SK-N-SH treated with all-trans-retinoic acid at 6 μM for 48 hours (cell line): ENCODE measurements at regions not wholly inside any gene's neighbourhood (a gene's known extent, or its start where the extent isn't known, plus 50 kb on each side); places are given as distances from the start of the nearest gene placed in this dataset.

Experiments used
- CREB5 ChIP-seq: fragments of 250-450 bp; sonication (Bioruptor Pico); IDR thresholded peaks from 2 replicates; pipeline ENCODE4 v1.5.1; 2020; ENCODE audit warnings: low read depth, mild to moderate bottlenecking, moderate library complexity
- CSRNP3 ChIP-seq: fragments of 250-450 bp; sonication (Bioruptor Pico); IDR thresholded peaks from 2 replicates; pipeline ENCODE4 v1.5.1; 2021; ENCODE audit warnings: mild to moderate bottlenecking, moderate library complexity
- GLIS3 ChIP-seq: fragments of 250-450 bp; sonication (Bioruptor Pico); IDR thresholded peaks from 2 replicates; pipeline ENCODE4 v1.5.0; 2020; ENCODE audit warnings: mild to moderate bottlenecking, moderate library complexity
- ISL1 ChIP-seq: fragments of 250-450 bp; sonication (Bioruptor Pico); IDR thresholded peaks from 2 replicates; pipeline ENCODE4 v2.1.2; 2022; ENCODE audit warnings: mild to moderate bottlenecking, moderate library complexity
- OSR1 ChIP-seq: fragments of 250-450 bp; sonication (Bioruptor Pico); IDR thresholded peaks from 2 replicates; pipeline ENCODE4 v1.8.0; 2022; ENCODE audit warnings: moderate library complexity, mild to moderate bottlenecking, inconsistent platforms
- PATZ1 ChIP-seq: fragments of 250-450 bp; sonication (Bioruptor Pico); IDR thresholded peaks from 2 replicates; pipeline ENCODE4 v1.8.0; 2020; ENCODE audit warnings: mild to moderate bottlenecking, moderate library complexity, borderline replicate concordance
- POU6F1 ChIP-seq: fragments of 250-450 bp; sonication (Bioruptor Pico); IDR thresholded peaks from 2 replicates; pipeline ENCODE4 v1.8.0; 2021; ENCODE audit warnings: low read depth, mild to moderate bottlenecking, moderate library complexity, borderline replicate concordance
- RARB ChIP-seq: fragments of 250-450 bp; sonication (Bioruptor Pico); IDR thresholded peaks from 2 replicates; pipeline ENCODE4 v1.8.0; 2021; ENCODE audit warnings: mild to moderate bottlenecking, moderate library complexity
- TCF4 ChIP-seq: fragments of 250-450 bp; sonication (Bioruptor Pico); IDR thresholded peaks from 2 replicates; pipeline ENCODE4 v1.8.0; 2021; ENCODE audit warnings: mild to moderate bottlenecking, moderate library complexity, borderline replicate concordance
- ZC3H10 ChIP-seq: fragments of 250-450 bp; sonication (Bioruptor Pico); IDR thresholded peaks from 2 replicates; pipeline ENCODE4 v1.5.1; 2021; ENCODE audit warnings: mild to moderate bottlenecking, moderate library complexity
- ZFP3 ChIP-seq: fragments of 250-450 bp; sonication (Bioruptor Pico); IDR thresholded peaks from 2 replicates; pipeline ENCODE4 v1.5.0; 2020; ENCODE audit warnings: mild to moderate bottlenecking, moderate library complexity
- ZFP30 ChIP-seq: fragments of 450-650 bp; formaldehyde crosslinking; IDR thresholded peaks from 2 replicates; pipeline ENCODE4 v1.5.0; 2022; ENCODE audit warnings: mild to moderate bottlenecking, moderate library complexity
- ZNF70 ChIP-seq: fragments of 450-650 bp; formaldehyde crosslinking; IDR thresholded peaks from 2 replicates; pipeline ENCODE4 v1.5.0; 2020; ENCODE audit warnings: mild to moderate bottlenecking, moderate library complexity

GRCh38 chr11:119943298-119943655 is 194.6 kb downstream of the TRIM29 start:
- TF ChIP-seq ZFP3 (CRISPR knock-in tag) (no peak), ZNF70 (no peak), ZFP30 (no peak), CREB5 (CRISPR knock-in tag) (no peak), TCF4 (CRISPR knock-in tag) (no peak), ISL1 (CRISPR knock-in tag) (no peak), GLIS3 (no peak), CSRNP3 (CRISPR knock-in tag) (no peak), PATZ1 (CRISPR knock-in tag) (no peak), OSR1 (CRISPR knock-in tag) (no peak), ZC3H10 (CRISPR knock-in tag) (no peak), POU6F1 (CRISPR knock-in tag) (no peak), RARB (CRISPR knock-in tag) (no peak)
